WTC11 (cell line): ENCODE measurements at regions not wholly inside any gene's neighbourhood (a gene's known extent, or its start where the extent isn't known, plus 50 kb on each side); places are given as distances from the start of the nearest gene placed in this dataset.

Source experiments
- ATAC-seq: fragments of 200-7000 bp; cut with Tn5 transposase; 2 replicates; pipeline ENCODE4 v1.10.0; 2021; ENCODE audit warnings: mild to moderate bottlenecking, moderate library complexity
- CTCF ChIA-PET: fragments of 300-600 bp; sonication (Branson Sonifier 250); formaldehyde crosslinking; loops from one replicate; lab custom pipeline; 2021; ENCODE audit warnings: antibody characterized with exemption; lab: Charles Lee
- POLR2A ChIA-PET: fragments of 350-600 bp; sonication (Branson Sonifier 250); formaldehyde crosslinking; loops from one replicate; lab custom pipeline; 2021; ENCODE audit warnings: antibody characterized with exemption; lab: Charles Lee
- DNase-seq: peaks from one replicate; pipeline ENCODE4 v3.0.0; 2021; ENCODE audit warnings: low spot score
- H3K27ac Mint-ChIP-seq: 2 replicates; pipeline ENCODE4 v1.8.0; 2021; ENCODE audit warnings: mixed read lengths
- H3K27me3 Mint-ChIP-seq: 2 replicates; pipeline ENCODE4 v1.8.0; 2021; ENCODE audit warnings: low read depth, mild to moderate bottlenecking, moderate library complexity, mixed read lengths
- H3K36me3 Mint-ChIP-seq: 2 replicates; pipeline ENCODE4 v1.8.0; 2021; ENCODE audit warnings: mixed read lengths
- H3K4me1 Mint-ChIP-seq: 2 replicates; pipeline ENCODE4 v1.8.0; 2022; ENCODE audit warnings: mixed read lengths
- H3K4me3 Mint-ChIP-seq: 2 replicates; pipeline ENCODE4 v1.8.0; 2021; ENCODE audit warnings: mild to moderate bottlenecking, moderate library complexity, mixed read lengths
- H3K9me3 Mint-ChIP-seq: 2 replicates; pipeline ENCODE4 v1.8.0; 2021; ENCODE audit warnings: mixed read lengths
- AR ChIP-seq: fragments of 250-450 bp; sonication (Bioruptor Pico); IDR thresholded peaks from 2 replicates; pipeline ENCODE4 v1.9.0; 2021; ENCODE audit warnings: mild to moderate bottlenecking
- ATF2 ChIP-seq: sonication (generic); formaldehyde crosslinking; IDR thresholded peaks from 2 replicates; pipeline ENCODE4 v1.8.1; 2022; ENCODE audit warnings: low read depth, missing genetic modification reagents, borderline replicate concordance
- EMX1 ChIP-seq: fragments of 250-450 bp; sonication (Bioruptor Pico); IDR thresholded peaks from 2 replicates; pipeline ENCODE4 v1.8.0; 2021; ENCODE audit warnings: mild to moderate bottlenecking
- NFYB ChIP-seq: sonication (generic); formaldehyde crosslinking; conservative IDR thresholded peaks from 2 replicates; pipeline ENCODE4 v1.8.0; 2022; ENCODE audit warnings: low read depth, missing genetic modification reagents
- NR3C1 ChIP-seq: sonication (generic); formaldehyde crosslinking; conservative IDR thresholded peaks from 2 replicates; pipeline ENCODE4 v1.8.1; 2023; ENCODE audit warnings: low read depth, mild to moderate bottlenecking, missing genetic modification reagents
- TP53 ChIP-seq: sonication (generic); formaldehyde crosslinking; IDR thresholded peaks from 2 replicates; pipeline ENCODE4 v1.8.1; 2023; ENCODE audit warnings: mild to moderate bottlenecking, missing genetic modification reagents
- ZNF121 ChIP-seq: sonication (generic); formaldehyde crosslinking; IDR thresholded peaks from 2 replicates; pipeline ENCODE4 v1.8.0; 2023; ENCODE audit warnings: missing genetic modification reagents
- ZNF512 ChIP-seq: sonication (generic); formaldehyde crosslinking; IDR thresholded peaks from 2 replicates; pipeline ENCODE4 v1.8.1; 2022; ENCODE audit warnings: missing genetic modification reagents, borderline replicate concordance
- TF ChIP-seq, protein P1 (sequence below): sonication (generic); formaldehyde crosslinking; IDR thresholded peaks from 2 replicates; pipeline ENCODE4 v1.8.1; 2022; ENCODE audit warnings: low read depth, mild to moderate bottlenecking, moderate library complexity, missing genetic modification reagents, borderline replicate concordance
- TF ChIP-seq, protein P2 (sequence below): sonication (generic); formaldehyde crosslinking; IDR thresholded peaks from 2 replicates; pipeline ENCODE4 v1.8.0; 2023; ENCODE audit warnings: mild to moderate bottlenecking, missing genetic modification reagents
- TF ChIP-seq, protein P3 (sequence below): sonication (generic); formaldehyde crosslinking; IDR thresholded peaks from 2 replicates; pipeline ENCODE4 v1.8.0; 2023; ENCODE audit warnings: missing genetic modification reagents, mild to moderate bottlenecking, borderline replicate concordance
- TF ChIP-seq, protein P4 (sequence below): sonication (generic); formaldehyde crosslinking; IDR thresholded peaks from 2 replicates; pipeline ENCODE4 v1.8.1; 2023; ENCODE audit warnings: mild to moderate bottlenecking, moderate library complexity, missing genetic modification reagents

DNA sequence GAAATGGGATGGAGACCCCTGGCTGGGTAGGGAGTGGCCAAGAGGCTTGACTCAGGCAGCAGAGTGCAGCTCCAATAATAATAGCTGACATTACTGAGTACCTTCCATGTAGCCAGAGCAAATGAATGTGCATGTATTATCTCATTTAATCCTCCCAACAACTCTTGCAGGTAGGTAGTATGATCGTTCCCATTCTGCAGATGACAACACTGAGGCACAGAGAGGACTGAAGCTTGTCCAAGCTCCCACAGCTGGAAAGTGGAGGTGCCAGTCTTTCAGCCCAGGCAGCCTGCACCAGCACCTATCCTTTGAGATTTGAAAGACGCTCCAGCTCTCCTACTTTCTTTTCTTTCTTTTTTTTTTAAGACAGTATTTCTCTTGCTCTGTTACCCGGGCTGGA is 87.6 kb downstream of the PCDH1 start:
- Mint-ChIP-seq H3K36me3 (no peaks in the 10 kb centered on the region), H3K27ac (no peak overlapping the region), H3K4me3 (no peak overlapping the region), H3K27me3 (no peaks in the 10 kb centered on the region)
- no peak for DNase-seq
- TF ChIP-seq EMX1 (CRISPR knock-in tag) (no peak), ATF2 (CRISPR knock-in tag) (no peak), TP53 (CRISPR knock-in tag) (no peak), ZNF121 (no peak), NFYB (CRISPR knock-in tag) (no peak), AR (CRISPR knock-in tag) (no peak), NR3C1 (CRISPR knock-in tag) (no peak), ZNF512 (CRISPR knock-in tag) (no peak)
- TF ChIP-seq, protein P1, sequence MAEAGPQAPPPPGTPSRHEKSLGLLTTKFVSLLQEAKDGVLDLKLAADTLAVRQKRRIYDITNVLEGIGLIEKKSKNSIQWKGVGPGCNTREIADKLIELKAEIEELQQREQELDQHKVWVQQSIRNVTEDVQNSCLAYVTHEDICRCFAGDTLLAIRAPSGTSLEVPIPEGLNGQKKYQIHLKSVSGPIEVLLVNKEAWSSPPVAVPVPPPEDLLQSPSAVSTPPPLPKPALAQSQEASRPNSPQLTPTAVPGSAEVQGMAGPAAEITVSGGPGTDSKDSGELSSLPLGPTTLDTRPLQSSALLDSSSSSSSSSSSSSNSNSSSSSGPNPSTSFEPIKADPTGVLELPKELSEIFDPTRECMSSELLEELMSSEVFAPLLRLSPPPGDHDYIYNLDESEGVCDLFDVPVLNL (CRISPR knock-in tag), result no peak
- TF ChIP-seq, protein P2, sequence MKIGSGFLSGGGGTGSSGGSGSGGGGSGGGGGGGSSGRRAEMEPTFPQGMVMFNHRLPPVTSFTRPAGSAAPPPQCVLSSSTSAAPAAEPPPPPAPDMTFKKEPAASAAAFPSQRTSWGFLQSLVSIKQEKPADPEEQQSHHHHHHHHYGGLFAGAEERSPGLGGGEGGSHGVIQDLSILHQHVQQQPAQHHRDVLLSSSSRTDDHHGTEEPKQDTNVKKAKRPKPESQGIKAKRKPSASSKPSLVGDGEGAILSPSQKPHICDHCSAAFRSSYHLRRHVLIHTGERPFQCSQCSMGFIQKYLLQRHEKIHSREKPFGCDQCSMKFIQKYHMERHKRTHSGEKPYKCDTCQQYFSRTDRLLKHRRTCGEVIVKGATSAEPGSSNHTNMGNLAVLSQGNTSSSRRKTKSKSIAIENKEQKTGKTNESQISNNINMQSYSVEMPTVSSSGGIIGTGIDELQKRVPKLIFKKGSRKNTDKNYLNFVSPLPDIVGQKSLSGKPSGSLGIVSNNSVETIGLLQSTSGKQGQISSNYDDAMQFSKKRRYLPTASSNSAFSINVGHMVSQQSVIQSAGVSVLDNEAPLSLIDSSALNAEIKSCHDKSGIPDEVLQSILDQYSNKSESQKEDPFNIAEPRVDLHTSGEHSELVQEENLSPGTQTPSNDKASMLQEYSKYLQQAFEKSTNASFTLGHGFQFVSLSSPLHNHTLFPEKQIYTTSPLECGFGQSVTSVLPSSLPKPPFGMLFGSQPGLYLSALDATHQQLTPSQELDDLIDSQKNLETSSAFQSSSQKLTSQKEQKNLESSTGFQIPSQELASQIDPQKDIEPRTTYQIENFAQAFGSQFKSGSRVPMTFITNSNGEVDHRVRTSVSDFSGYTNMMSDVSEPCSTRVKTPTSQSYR (CRISPR knock-in tag), result no peak
- TF ChIP-seq, protein P3, sequence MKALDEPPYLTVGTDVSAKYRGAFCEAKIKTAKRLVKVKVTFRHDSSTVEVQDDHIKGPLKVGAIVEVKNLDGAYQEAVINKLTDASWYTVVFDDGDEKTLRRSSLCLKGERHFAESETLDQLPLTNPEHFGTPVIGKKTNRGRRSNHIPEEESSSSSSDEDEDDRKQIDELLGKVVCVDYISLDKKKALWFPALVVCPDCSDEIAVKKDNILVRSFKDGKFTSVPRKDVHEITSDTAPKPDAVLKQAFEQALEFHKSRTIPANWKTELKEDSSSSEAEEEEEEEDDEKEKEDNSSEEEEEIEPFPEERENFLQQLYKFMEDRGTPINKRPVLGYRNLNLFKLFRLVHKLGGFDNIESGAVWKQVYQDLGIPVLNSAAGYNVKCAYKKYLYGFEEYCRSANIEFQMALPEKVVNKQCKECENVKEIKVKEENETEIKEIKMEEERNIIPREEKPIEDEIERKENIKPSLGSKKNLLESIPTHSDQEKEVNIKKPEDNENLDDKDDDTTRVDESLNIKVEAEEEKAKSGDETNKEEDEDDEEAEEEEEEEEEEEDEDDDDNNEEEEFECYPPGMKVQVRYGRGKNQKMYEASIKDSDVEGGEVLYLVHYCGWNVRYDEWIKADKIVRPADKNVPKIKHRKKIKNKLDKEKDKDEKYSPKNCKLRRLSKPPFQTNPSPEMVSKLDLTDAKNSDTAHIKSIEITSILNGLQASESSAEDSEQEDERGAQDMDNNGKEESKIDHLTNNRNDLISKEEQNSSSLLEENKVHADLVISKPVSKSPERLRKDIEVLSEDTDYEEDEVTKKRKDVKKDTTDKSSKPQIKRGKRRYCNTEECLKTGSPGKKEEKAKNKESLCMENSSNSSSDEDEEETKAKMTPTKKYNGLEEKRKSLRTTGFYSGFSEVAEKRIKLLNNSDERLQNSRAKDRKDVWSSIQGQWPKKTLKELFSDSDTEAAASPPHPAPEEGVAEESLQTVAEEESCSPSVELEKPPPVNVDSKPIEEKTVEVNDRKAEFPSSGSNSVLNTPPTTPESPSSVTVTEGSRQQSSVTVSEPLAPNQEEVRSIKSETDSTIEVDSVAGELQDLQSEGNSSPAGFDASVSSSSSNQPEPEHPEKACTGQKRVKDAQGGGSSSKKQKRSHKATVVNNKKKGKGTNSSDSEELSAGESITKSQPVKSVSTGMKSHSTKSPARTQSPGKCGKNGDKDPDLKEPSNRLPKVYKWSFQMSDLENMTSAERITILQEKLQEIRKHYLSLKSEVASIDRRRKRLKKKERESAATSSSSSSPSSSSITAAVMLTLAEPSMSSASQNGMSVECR (CRISPR knock-in tag), result no peak
- TF ChIP-seq, protein P4, sequence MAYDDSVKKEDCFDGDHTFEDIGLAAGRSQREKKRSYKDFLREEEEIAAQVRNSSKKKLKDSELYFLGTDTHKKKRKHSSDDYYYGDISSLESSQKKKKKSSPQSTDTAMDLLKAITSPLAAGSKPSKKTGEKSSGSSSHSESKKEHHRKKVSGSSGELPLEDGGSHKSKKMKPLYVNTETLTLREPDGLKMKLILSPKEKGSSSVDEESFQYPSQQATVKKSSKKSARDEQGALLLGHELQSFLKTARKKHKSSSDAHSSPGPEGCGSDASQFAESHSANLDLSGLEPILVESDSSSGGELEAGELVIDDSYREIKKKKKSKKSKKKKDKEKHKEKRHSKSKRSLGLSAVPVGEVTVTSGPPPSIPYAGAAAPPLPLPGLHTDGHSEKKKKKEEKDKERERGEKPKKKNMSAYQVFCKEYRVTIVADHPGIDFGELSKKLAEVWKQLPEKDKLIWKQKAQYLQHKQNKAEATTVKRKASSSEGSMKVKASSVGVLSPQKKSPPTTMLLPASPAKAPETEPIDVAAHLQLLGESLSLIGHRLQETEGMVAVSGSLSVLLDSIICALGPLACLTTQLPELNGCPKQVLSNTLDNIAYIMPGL, result no peak
- TF ChIP-seq, all 79 proteins: peak for 0
- POLR2A ChIA-PET, result no interaction called here
- no peak for ATAC-seq
- Mint-ChIP-seq H3K4me1 (peaks cover 38% of the 10 kb centered on the region), H3K9me3 (no peaks in the 10 kb centered on the region)
- CTCF ChIA-PET, result interaction anchor here (1.1 to 1.2 kb wide), 2 partner anchors 21 to 88 kb away, joined by 3 to 5 read pairs; no protein-coding TSS in a partner anchor
